OCI-LY3 (cell line): ENCODE measurements at regions not wholly inside any gene's neighbourhood (a gene's known extent, or its start where the extent isn't known, plus 50 kb on each side); places are given as distances from the start of the nearest gene placed in this dataset.

Experiments
- EZH2phosphoT487 ChIP-seq: fragments of 200-600 bp; shearing (Covaris generic); IDR thresholded peaks from 2 replicates; pipeline ENCODE4 v1.6.1; 2018; ENCODE audit warnings: antibody characterized with exemption, mixed run types, low read depth
- TF ChIP-seq, protein P1 (sequence below): fragments of 200-600, 300-600 bp; sonication (generic); IDR thresholded peaks from 2 replicates; pipeline ENCODE4 v1.5.1; 2014; ENCODE audit warnings: antibody characterized with exemption, low read length, low read depth

- TF ChIP-seq EZH2phosphoT487 = no peak
- TF ChIP-seq, protein P1, sequence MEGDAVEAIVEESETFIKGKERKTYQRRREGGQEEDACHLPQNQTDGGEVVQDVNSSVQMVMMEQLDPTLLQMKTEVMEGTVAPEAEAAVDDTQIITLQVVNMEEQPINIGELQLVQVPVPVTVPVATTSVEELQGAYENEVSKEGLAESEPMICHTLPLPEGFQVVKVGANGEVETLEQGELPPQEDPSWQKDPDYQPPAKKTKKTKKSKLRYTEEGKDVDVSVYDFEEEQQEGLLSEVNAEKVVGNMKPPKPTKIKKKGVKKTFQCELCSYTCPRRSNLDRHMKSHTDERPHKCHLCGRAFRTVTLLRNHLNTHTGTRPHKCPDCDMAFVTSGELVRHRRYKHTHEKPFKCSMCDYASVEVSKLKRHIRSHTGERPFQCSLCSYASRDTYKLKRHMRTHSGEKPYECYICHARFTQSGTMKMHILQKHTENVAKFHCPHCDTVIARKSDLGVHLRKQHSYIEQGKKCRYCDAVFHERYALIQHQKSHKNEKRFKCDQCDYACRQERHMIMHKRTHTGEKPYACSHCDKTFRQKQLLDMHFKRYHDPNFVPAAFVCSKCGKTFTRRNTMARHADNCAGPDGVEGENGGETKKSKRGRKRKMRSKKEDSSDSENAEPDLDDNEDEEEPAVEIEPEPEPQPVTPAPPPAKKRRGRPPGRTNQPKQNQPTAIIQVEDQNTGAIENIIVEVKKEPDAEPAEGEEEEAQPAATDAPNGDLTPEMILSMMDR = no peak
Measured at GRCh38 chr6:150464966-150465365, 96.2 kb downstream of the IYD start.
